ENCODE measurements at regions not wholly inside any gene's neighbourhood (a gene's known extent, or its start where the extent isn't known, plus 50 kb on each side); places are given as distances from the start of the nearest gene placed in this dataset.

DNA sequence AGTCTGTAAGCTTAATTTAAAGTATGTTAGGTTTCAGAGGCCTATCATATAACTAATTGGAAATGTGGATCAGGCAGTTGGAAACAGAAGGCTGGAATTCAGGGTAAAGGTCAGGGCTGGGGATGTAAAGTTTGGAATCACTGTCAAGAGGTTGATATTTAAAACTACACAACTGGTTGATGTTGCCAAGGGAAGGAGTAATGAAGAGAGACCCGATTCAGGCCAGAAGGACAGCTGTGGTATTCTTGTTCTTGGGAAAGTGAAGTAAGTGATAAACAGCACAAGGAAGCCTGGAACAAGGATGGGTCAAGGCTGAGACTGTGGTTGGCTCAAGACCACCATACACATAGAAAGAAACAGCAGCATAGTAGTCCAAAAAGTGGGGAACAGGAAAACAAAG lies 654.2 kb downstream of the NTRK3 start:
- no peak for DNase-seq (ENCODE audit: low read depth in 1 of 2, low spot score in 1 of 2)
- H3K27ac ChIP-seq (replicated peaks), result no peak overlapping the region
- H3K27me3 ChIP-seq (ENCODE audit: insufficient read depth, poor library complexity, severe bottlenecking), result no peaks in the 10 kb centered on the region
- no peak overlapping the region for H3K4me3 ChIP-seq (replicated peaks; ENCODE audit: insufficient read depth, low read length)
- TF ChIP-seq GABPA (IDR thresholded peaks at IDR 0.05; ENCODE audit: low read depth), result no peak

DNA sequence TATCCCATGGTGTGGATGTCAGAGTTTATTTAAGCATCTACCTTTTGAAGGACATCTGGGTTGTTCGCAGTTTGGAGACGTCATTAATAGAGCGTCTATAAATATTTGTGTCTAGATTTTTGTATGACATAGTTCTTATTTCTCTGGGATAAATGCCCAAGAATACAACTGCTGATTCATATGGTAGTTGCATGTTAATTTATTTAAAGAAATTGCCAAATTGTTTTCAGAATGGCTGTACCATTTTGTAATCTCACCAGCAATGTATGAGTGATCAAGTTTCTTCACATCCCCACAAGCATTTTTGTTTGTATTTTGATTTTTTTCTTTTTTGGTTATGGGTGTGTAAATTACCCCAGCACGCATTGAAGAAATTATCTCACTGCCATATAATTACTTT lies 656.9 kb downstream of the NTRK3 start:
- TF ChIP-seq POLR2AphosphoS5 (IDR thresholded peaks at IDR 0.05; ENCODE audit: low read depth), result no peak

DNA sequence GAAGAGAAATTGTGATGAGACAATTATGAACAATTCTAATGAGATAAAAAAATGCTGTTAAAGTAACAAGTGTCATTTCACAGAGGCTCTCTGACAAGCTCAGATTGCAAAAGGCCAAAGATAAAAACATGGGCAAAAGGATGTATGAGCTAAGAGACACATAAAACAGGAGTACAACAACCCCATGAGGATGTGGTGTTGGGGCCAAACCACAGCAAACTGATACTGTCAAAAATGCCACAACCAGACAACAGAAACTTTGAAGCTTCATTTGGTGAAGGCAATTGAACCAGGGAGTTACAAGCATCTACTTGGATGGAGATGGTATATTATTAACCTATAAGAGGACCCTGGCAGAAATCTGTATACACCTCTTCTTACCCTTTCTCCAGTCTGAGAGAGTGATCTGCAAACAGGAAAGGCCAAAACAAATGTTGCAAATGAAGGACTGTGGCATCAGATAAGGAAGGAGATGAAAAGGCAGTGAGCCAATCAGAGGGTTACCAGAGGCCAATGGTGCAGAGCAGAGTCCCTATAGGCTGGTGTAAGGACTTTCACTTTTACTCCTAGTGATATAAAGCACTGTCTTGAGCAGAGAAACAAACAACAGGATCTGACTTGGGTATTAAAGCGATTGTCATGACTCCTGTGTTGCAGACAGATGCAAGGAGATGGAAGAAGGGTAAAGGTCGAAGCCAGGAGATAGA lies 659.0 kb downstream of the NTRK3 start:
- TF ChIP-seq GABPA (IDR thresholded peaks at IDR 0.05; ENCODE audit: low read depth) (no peak), SPI1 (IDR thresholded peaks at IDR 0.05; ENCODE audit: borderline replicate concordance, low read depth) (no peak), POLR2AphosphoS5 (IDR thresholded peaks at IDR 0.05; ENCODE audit: low read depth) (no peak)
- TF ChIP-seq, protein P1, sequence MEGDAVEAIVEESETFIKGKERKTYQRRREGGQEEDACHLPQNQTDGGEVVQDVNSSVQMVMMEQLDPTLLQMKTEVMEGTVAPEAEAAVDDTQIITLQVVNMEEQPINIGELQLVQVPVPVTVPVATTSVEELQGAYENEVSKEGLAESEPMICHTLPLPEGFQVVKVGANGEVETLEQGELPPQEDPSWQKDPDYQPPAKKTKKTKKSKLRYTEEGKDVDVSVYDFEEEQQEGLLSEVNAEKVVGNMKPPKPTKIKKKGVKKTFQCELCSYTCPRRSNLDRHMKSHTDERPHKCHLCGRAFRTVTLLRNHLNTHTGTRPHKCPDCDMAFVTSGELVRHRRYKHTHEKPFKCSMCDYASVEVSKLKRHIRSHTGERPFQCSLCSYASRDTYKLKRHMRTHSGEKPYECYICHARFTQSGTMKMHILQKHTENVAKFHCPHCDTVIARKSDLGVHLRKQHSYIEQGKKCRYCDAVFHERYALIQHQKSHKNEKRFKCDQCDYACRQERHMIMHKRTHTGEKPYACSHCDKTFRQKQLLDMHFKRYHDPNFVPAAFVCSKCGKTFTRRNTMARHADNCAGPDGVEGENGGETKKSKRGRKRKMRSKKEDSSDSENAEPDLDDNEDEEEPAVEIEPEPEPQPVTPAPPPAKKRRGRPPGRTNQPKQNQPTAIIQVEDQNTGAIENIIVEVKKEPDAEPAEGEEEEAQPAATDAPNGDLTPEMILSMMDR (IDR thresholded peaks at IDR 0.05; ENCODE audit: insufficient read depth, low read length), result no peak
- TF ChIP-seq, protein P2, sequence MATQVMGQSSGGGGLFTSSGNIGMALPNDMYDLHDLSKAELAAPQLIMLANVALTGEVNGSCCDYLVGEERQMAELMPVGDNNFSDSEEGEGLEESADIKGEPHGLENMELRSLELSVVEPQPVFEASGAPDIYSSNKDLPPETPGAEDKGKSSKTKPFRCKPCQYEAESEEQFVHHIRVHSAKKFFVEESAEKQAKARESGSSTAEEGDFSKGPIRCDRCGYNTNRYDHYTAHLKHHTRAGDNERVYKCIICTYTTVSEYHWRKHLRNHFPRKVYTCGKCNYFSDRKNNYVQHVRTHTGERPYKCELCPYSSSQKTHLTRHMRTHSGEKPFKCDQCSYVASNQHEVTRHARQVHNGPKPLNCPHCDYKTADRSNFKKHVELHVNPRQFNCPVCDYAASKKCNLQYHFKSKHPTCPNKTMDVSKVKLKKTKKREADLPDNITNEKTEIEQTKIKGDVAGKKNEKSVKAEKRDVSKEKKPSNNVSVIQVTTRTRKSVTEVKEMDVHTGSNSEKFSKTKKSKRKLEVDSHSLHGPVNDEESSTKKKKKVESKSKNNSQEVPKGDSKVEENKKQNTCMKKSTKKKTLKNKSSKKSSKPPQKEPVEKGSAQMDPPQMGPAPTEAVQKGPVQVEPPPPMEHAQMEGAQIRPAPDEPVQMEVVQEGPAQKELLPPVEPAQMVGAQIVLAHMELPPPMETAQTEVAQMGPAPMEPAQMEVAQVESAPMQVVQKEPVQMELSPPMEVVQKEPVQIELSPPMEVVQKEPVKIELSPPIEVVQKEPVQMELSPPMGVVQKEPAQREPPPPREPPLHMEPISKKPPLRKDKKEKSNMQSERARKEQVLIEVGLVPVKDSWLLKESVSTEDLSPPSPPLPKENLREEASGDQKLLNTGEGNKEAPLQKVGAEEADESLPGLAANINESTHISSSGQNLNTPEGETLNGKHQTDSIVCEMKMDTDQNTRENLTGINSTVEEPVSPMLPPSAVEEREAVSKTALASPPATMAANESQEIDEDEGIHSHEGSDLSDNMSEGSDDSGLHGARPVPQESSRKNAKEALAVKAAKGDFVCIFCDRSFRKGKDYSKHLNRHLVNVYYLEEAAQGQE (IDR thresholded peaks at IDR 0.05; ENCODE audit: insufficient replicate concordance, low read depth), result no peak
- H3K4me3 ChIP-seq (replicated peaks; ENCODE audit: insufficient read depth, low read length), result no peak overlapping the region
- no peaks in the 10 kb centered on the region for H3K27me3 ChIP-seq (ENCODE audit: insufficient read depth, poor library complexity, severe bottlenecking)
- no peak for DNase-seq (ENCODE audit: low read depth in 1 of 2, low spot score in 1 of 2)
- H3K27ac ChIP-seq (replicated peaks), result no peak overlapping the region

More for the DNA sequence above, 656.9 kb downstream of the NTRK3 start:
- no peak overlapping the region for H3K27ac ChIP-seq (replicated peaks)
- no peak overlapping the region for H3K4me3 ChIP-seq (replicated peaks; ENCODE audit: insufficient read depth, low read length)
- no peak for DNase-seq (ENCODE audit: low read depth in 1 of 2, low spot score in 1 of 2)
- no peaks in the 10 kb centered on the region for H3K27me3 ChIP-seq (ENCODE audit: insufficient read depth, poor library complexity, severe bottlenecking)

DNA sequence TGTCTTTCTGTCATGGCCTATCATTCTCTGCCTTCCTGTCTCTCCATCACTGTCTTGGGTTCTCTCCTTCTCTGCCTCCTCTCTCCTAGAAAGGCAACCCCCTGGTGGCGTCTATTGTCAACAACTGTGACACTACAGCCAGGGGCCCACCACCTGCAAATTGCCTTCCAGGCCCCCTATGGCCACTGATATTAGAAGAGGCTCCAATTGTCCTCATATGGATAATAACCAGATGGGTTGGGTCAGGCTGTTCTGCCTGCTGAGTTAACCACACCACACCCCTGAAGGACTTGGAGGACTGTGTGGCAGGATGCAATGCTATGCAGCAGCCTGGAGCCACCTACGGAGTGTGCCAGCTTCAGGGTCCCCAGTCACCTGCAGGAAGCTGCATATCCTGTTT lies 665.0 kb downstream of the NTRK3 start:
- no peak overlapping the region for H3K27ac ChIP-seq (replicated peaks)
- no peak for DNase-seq (ENCODE audit: low read depth in 1 of 2, low spot score in 1 of 2)
- H3K27me3 ChIP-seq (ENCODE audit: insufficient read depth, poor library complexity, severe bottlenecking), result no peaks in the 10 kb centered on the region
- no peak overlapping the region for H3K4me3 ChIP-seq (replicated peaks; ENCODE audit: insufficient read depth, low read length)
- TF ChIP-seq POLR2AphosphoS5 (IDR thresholded peaks at IDR 0.05; ENCODE audit: low read depth), result no peak
- TF ChIP-seq, protein P1 (IDR thresholded peaks at IDR 0.05; ENCODE audit: insufficient read depth, low read length), result no peak
- no peak for TF ChIP-seq SPI1 (IDR thresholded peaks at IDR 0.05; ENCODE audit: borderline replicate concordance, low read depth)
- no peak for TF ChIP-seq GABPA (IDR thresholded peaks at IDR 0.05; ENCODE audit: low read depth)

DNA sequence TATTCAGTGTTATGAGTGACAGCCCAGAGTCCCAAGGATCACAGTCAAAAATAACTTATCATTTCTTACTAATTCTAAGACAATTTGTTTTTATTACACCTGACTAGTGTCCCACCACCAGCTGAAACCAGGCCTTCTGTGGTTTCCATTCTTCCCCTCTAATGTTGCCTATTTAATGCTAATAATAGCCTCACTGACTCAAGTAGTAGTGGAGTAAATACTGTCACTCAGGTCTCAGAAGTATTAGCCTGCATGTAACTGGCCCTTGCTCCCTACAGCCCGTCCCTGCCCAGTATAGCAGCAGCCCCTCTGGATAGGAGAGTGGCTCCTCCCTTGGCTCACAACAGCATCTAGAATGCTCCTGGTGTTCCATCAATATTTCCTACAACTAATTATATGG lies 665.5 kb downstream of the NTRK3 start:
- Histone ChIP-seq H3K27me3 (ENCODE audit: insufficient read depth, poor library complexity, severe bottlenecking) (no peaks in the 10 kb centered on the region), H3K27ac (replicated peaks) (no peak overlapping the region), H3K4me3 (replicated peaks; ENCODE audit: insufficient read depth, low read length) (no peak overlapping the region)
- DNase-seq (ENCODE audit: low read depth in 1 of 2, low spot score in 1 of 2), result no peak
- TF ChIP-seq POLR2AphosphoS5 (IDR thresholded peaks at IDR 0.05; ENCODE audit: low read depth), result no peak
- TF ChIP-seq, protein P1 (IDR thresholded peaks at IDR 0.05; ENCODE audit: insufficient read depth, low read length), result no peak
- TF ChIP-seq SPI1 (IDR thresholded peaks at IDR 0.05; ENCODE audit: borderline replicate concordance, low read depth), result no peak
- TF ChIP-seq, protein P2 (IDR thresholded peaks at IDR 0.05; ENCODE audit: insufficient replicate concordance, low read depth), result no peak
- TF ChIP-seq GABPA (IDR thresholded peaks at IDR 0.05; ENCODE audit: low read depth), result no peak

Measured in HL-60 (cell line).